ENCODE measurements at regions not wholly inside any gene's neighbourhood (a gene's known extent, or its start where the extent isn't known, plus 50 kb on each side); places are given as distances from the start of the nearest gene placed in this dataset.

- Histone ChIP-seq H3K4ac (ENCODE audit: low read depth, low read length) (no peak overlapping the region), H3K27me3 (ENCODE audit: insufficient read depth, low read length) (no peaks in the 10 kb centered on the region), H2BK20ac (ENCODE audit: low read depth, low read length, poor library complexity, severe bottlenecking) (no peak overlapping the region), H3K23ac (ENCODE audit: insufficient read length, low read depth, low read length) (no peak overlapping the region), H2AFZ (ENCODE audit: low read length) (no peak overlapping the region), H2AK5ac (ENCODE audit: insufficient read length, low read length) (no peak overlapping the region), H2BK5ac (ENCODE audit: insufficient read length, low read length) (no peak overlapping the region), H3K9ac (ENCODE audit: extremely low read depth, insufficient read length, low read length) (no peak overlapping the region), H3K56ac (ENCODE audit: insufficient read length, low read depth, low read length) (no peak overlapping the region), H3K27ac (ENCODE audit: insufficient read length, low read depth, low read length) (no peak overlapping the region), H3K4me2 (ENCODE audit: insufficient read depth, insufficient read length, low read length) (no peak overlapping the region), H3K79me1 (ENCODE audit: insufficient read depth, low read depth, low read length, poor library complexity, severe bottlenecking) (no peaks in the 10 kb centered on the region), H2BK12ac (ENCODE audit: insufficient read length, low read depth, low read length) (no peak overlapping the region), H3K79me2 (ENCODE audit: insufficient read depth, low read length) (no peaks in the 10 kb centered on the region), H3K9me3 (ENCODE audit: control insufficient read depth, low read depth, low read length) (no peaks in the 10 kb centered on the region), H4K8ac (replicated peaks; ENCODE audit: insufficient read length, low read depth, low read length) (no peak overlapping the region), H2BK15ac (ENCODE audit: low read depth, low read length) (no peak overlapping the region), H3T11ph (ENCODE audit: low read length) (no peak overlapping the region), H3K4me1 (ENCODE audit: insufficient read depth, low read length) (no peaks in the 10 kb centered on the region; the same call in 1 of the 2 replicates), H2BK120ac (ENCODE audit: low read depth, low read length, poor library complexity, severe bottlenecking) (no peak overlapping the region), H4K5ac (ENCODE audit: insufficient read length, low read depth, low read length) (no peak overlapping the region), H3K14ac (ENCODE audit: insufficient read depth, low read length) (no peak overlapping the region), H4K91ac (ENCODE audit: insufficient read length, low read depth, low read length) (no peak overlapping the region), H3K23me2 (ENCODE audit: insufficient read length, low read depth, low read length, poor library complexity, severe bottlenecking) (no peaks in the 10 kb centered on the region), H4K20me1 (ENCODE audit: control insufficient read depth, insufficient read depth, insufficient read length) (no peaks in the 10 kb centered on the region), H3K18ac (ENCODE audit: insufficient read length, low read depth, low read length) (no peak overlapping the region)
- Mint-ChIP-seq H3K27me3 (ENCODE audit: low read depth) (no peaks in the 10 kb centered on the region), H3K4me1 (peaks cover 23 to 28% of the 10 kb centered on the region in 2 experiments), H3K9me3 (no peaks in the 10 kb centered on the region; a peak in 2 of 5 replicates), H3K27ac (no peak overlapping the region), H3K4me3 (no peak overlapping the region), H3K36me3 (ENCODE audit: insufficient read depth in 1 of 3, low read depth in 3 of 3) (no peaks in the 10 kb centered on the region)
- DNase-seq = no peak
- TF ChIP-seq, protein P1, sequence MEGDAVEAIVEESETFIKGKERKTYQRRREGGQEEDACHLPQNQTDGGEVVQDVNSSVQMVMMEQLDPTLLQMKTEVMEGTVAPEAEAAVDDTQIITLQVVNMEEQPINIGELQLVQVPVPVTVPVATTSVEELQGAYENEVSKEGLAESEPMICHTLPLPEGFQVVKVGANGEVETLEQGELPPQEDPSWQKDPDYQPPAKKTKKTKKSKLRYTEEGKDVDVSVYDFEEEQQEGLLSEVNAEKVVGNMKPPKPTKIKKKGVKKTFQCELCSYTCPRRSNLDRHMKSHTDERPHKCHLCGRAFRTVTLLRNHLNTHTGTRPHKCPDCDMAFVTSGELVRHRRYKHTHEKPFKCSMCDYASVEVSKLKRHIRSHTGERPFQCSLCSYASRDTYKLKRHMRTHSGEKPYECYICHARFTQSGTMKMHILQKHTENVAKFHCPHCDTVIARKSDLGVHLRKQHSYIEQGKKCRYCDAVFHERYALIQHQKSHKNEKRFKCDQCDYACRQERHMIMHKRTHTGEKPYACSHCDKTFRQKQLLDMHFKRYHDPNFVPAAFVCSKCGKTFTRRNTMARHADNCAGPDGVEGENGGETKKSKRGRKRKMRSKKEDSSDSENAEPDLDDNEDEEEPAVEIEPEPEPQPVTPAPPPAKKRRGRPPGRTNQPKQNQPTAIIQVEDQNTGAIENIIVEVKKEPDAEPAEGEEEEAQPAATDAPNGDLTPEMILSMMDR (conservative IDR thresholded peaks at IDR 0.05) = no peak
- WGBS (ENCODE audit: extremely low coverage, insufficient read length, low lambda C conversion rate) = no CpG with 5 or more reads among the region's 4 CpGs
These were observed 91.7 kb upstream of the DSCAM start for GRCh38 chr21:40938611-40939010.

Data from H9 (cell line).